ENCODE measurements at regions not wholly inside any gene's neighbourhood (a gene's known extent, or its start where the extent isn't known, plus 50 kb on each side); places are given as distances from the start of the nearest gene placed in this dataset.

DNA sequence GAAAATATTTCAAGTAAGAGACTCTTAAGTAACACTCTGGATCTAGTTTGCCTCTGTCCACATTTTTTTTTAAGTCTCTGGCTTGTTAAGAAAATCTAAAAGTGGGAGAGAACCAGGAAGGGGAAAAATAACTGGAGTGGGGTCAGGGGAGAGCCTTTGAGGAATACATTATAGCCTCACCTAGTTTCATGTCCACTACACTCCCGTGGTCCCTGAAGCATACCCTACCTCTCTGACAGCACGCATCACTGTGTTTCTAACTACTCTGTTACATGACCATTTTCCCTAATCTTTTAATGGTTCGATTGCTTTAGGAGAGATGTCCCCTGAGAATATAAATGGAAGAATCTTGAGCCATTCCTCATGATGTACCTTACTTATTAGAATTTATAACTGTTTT, 318.3 kb downstream of the TMEM167A start:
- TF ChIP-seq, protein P1, sequence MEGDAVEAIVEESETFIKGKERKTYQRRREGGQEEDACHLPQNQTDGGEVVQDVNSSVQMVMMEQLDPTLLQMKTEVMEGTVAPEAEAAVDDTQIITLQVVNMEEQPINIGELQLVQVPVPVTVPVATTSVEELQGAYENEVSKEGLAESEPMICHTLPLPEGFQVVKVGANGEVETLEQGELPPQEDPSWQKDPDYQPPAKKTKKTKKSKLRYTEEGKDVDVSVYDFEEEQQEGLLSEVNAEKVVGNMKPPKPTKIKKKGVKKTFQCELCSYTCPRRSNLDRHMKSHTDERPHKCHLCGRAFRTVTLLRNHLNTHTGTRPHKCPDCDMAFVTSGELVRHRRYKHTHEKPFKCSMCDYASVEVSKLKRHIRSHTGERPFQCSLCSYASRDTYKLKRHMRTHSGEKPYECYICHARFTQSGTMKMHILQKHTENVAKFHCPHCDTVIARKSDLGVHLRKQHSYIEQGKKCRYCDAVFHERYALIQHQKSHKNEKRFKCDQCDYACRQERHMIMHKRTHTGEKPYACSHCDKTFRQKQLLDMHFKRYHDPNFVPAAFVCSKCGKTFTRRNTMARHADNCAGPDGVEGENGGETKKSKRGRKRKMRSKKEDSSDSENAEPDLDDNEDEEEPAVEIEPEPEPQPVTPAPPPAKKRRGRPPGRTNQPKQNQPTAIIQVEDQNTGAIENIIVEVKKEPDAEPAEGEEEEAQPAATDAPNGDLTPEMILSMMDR (IDR thresholded peaks at IDR 0.05) = no peak
- intact Hi-C loops (cut with DNase I) = no loop called here
- Histone ChIP-seq H3K27me3 (ENCODE audit: insufficient read depth in 3 of 3, low read length in 2 of 3) (no peaks in the 10 kb centered on the region), H3K36me3 (ENCODE audit: insufficient read depth in 1 of 2, low read depth in 1 of 2) (no peaks in the 10 kb centered on the region), H3K4me1 (no peaks in the 10 kb centered on the region), H3K9me3 (no peaks in the 10 kb centered on the region), H3K4me3 (no peak overlapping the region), H3K27ac (no peak overlapping the region)
- WGBS, 3 donors = 85 to 87% (median 87%) methylated on average over 3 of the region's 3 CpGs
- no peak for ATAC-seq
- DNase-seq = no peak

DNA sequence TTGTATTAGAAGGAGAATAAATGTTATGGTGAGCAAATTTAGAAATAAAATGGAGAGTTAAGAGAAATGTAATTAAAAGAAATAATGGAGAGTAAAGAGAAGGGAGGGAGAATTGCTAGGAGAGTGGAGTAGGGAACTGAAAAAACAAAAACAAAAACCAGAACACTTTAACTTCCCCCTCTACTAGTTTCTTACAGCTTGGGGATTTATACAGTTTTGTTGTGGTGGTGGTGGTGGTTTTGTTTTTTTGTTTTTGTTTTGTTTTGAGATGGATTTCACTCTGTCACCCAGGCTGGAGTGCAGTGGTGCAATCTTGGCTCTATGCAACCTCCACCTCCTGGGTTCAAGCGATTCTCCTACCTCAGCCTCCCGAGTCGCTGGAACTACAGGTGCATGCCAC, 322.4 kb downstream of the TMEM167A start:
- ATAC-seq (no peak), DNase-seq (no peak)
- Histone ChIP-seq H3K36me3 (ENCODE audit: insufficient read depth in 1 of 2, low read depth in 1 of 2) (no peaks in the 10 kb centered on the region), H3K4me1 (no peaks in the 10 kb centered on the region), H3K27me3 (ENCODE audit: insufficient read depth in 3 of 3, low read length in 2 of 3) (no peaks in the 10 kb centered on the region), H3K4me3 (no peak overlapping the region), H3K9me3 (no peaks in the 10 kb centered on the region), H3K27ac (no peak overlapping the region)
- TF ChIP-seq, protein P1 (IDR thresholded peaks at IDR 0.05) = no peak
- intact Hi-C loops (cut with DNase I) = no loop called here
- 93 to 98% (median 95%) methylated on average over 3 of the region's 3 CpGs for WGBS, 3 donors

DNA sequence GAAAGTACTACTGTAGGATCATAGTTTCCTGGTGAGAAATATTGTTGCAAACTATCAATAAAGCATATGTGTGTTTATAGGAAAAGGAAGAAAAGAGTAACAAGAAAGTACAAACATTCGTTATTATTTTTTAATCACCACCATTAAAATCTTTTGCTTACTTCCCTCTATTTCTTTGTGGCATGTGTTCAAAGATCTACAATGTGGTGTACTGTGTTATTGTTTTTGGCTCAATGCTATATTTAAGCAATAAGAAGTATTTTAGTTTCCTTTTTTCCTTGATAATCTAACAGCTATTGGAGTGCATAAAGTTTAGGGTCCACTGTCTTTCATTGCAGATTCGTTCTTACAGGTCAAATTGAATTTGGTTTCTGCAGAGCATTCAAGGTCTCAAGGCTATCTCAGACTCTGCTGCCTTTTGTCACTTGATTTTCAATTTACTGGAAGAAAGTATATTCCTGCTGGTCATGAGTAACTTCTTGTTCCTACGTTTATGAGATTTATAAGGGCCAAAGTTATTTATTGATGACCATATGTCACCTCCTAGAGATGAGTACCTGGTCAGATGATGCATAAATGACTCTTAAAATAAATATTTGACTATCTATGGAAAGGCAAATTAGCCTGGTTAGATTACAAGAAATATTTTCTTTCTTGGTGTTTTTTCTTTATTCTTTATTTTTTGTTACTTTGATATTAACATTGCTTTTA, 323.0 kb downstream of the TMEM167A start:
- TF ChIP-seq, protein P1 (IDR thresholded peaks at IDR 0.05) = no peak
- intact Hi-C loops (cut with DNase I) = no loop called here
- DNase-seq (no peak), ATAC-seq (no peak)
- H3K36me3 ChIP-seq (ENCODE audit: insufficient read depth in 1 of 2, low read depth in 1 of 2) = no peaks in the 10 kb centered on the region
- no peak overlapping the region for H3K27ac ChIP-seq
- no peaks in the 10 kb centered on the region for H3K9me3 ChIP-seq
- no peaks in the 10 kb centered on the region for H3K4me1 ChIP-seq
- no peak overlapping the region for H3K4me3 ChIP-seq
- H3K27me3 ChIP-seq (ENCODE audit: insufficient read depth in 3 of 3, low read length in 2 of 3) = no peaks in the 10 kb centered on the region
- WGBS, 3 donors = 75 to 80% (median 77%) methylated on average over 3 of the region's 3 CpGs

DNA sequence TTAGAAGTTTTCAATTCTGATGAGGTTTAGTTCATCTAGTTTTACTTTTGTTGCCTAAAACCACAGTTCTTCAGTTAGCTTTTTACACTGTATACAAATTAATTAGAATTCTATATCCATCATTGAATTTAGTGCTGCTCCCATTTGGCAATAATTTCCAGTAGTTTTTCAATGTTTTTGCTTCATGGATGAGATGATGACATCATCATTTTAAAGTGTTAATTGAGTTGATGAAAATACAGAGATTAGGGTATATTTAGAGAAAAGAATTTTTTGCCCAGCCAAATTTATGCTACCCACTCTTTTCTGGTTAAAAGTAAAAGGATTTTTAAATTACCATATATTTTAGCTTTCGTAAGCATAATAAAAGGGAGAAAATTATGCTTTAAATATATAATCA, 323.8 kb downstream of the TMEM167A start:
- intact Hi-C loops (cut with DNase I) = no loop called here
- no peak for ATAC-seq

More for the DNA sequence above, 323.8 kb downstream of the TMEM167A start:
- Histone ChIP-seq H3K4me3 (no peak overlapping the region), H3K4me1 (no peaks in the 10 kb centered on the region), H3K27ac (no peak overlapping the region), H3K9me3 (no peaks in the 10 kb centered on the region), H3K36me3 (ENCODE audit: insufficient read depth in 1 of 2, low read depth in 1 of 2) (no peaks in the 10 kb centered on the region), H3K27me3 (ENCODE audit: insufficient read depth in 3 of 3, low read length in 2 of 3) (no peaks in the 10 kb centered on the region)
- TF ChIP-seq, protein P1 (IDR thresholded peaks at IDR 0.05) = no peak
- DNase-seq = no peak
- 96 to 100% (median 97%) methylated on average over 1 of the region's 1 CpG for WGBS, 3 donors

Measured in psoas muscle (tissue), 7 donors.